ENCODE measurements at regions not wholly inside any gene's neighbourhood (a gene's known extent, or its start where the extent isn't known, plus 50 kb on each side); places are given as distances from the start of the nearest gene placed in this dataset.

- intact Hi-C loops (cut with DNase I; ENCODE audit: low total_unique reads), result no loop called here
- no peaks in the 10 kb centered on the region for H3K27me3 ChIP-seq
- WGBS, 5 donors, result 56 to 66% (median 61%) methylated on average over 6 of the region's 6 CpGs
- H3K36me3 ChIP-seq, result no peaks in the 10 kb centered on the region
- H3K27ac ChIP-seq, result no peak overlapping the region
- H3K4me1 ChIP-seq, result peaks cover 0 to 6% (median 2%) of the 10 kb centered on the region in 4 donors
- H3K4me3 ChIP-seq, result no peak overlapping the region
- no peaks in the 10 kb centered on the region for H3K9me3 ChIP-seq
- no peak for TF ChIP-seq CTCF (IDR thresholded peaks at IDR 0.05)
- TF ChIP-seq POLR2AphosphoS5 (IDR thresholded peaks at IDR 0.05), result no peak
- DNase-seq, result no peak
Measured at GRCh38 chr10:3399756-3400155, 227.2 kb upstream of the PITRM1 start.

GRCh38 chr10:3398825-3399646 is 226.5 kb upstream of the PITRM1 start:
- intact Hi-C loops (cut with DNase I; ENCODE audit: low total_unique reads), result no loop called here
- H3K27me3 ChIP-seq, result no peaks in the 10 kb centered on the region
- H3K4me3 ChIP-seq, result no peak overlapping the region
- H3K27ac ChIP-seq, result no peak overlapping the region
- peaks cover 0 to 6% (median 2%) of the 10 kb centered on the region in 4 donors for H3K4me1 ChIP-seq
- 85 to 90% (median 86%) methylated on average over 44 to 46 of the region's 46 CpGs for WGBS, 5 donors
- DNase-seq, result peak in 1 of 2 donors; percentile 70
- no peaks in the 10 kb centered on the region for H3K9me3 ChIP-seq
- H3K36me3 ChIP-seq, result no peaks in the 10 kb centered on the region
- no peak for TF ChIP-seq CTCF (IDR thresholded peaks at IDR 0.05)

- Histone ChIP-seq H3K27ac (no peak overlapping the region), H3K4me1 (peaks cover 0 to 6% (median 2%) of the 10 kb centered on the region in 4 donors), H3K9me3 (no peaks in the 10 kb centered on the region), H3K4me3 (no peak overlapping the region), H3K36me3 (no peaks in the 10 kb centered on the region), H3K27me3 (no peaks in the 10 kb centered on the region)
- TF ChIP-seq CTCF (IDR thresholded peaks at IDR 0.05), result no peak
- TF ChIP-seq POLR2AphosphoS5 (IDR thresholded peaks at IDR 0.05), result no peak
- TF ChIP-seq POLR2A (IDR thresholded peaks at IDR 0.05), result no peak
- no peak for TF ChIP-seq EP300 (IDR thresholded peaks at IDR 0.05)
- intact Hi-C loops (cut with DNase I; ENCODE audit: low total_unique reads), result no loop called here
- 88 to 94% (median 89%) methylated on average over 23 of the region's 23 CpGs for WGBS, 5 donors
- DNase-seq, result no peak
Measured at GRCh38 chr10:3397846-3398245, 225.3 kb upstream of the PITRM1 start.

- H3K27me3 ChIP-seq, result no peaks in the 10 kb centered on the region
- no peak overlapping the region for H3K4me3 ChIP-seq
- H3K27ac ChIP-seq, result no peak overlapping the region
- 72 to 85% (median 79%) methylated on average over 4 of the region's 4 CpGs for WGBS, 5 donors
- TF ChIP-seq POLR2A (IDR thresholded peaks at IDR 0.05) (no peak), POLR2AphosphoS5 (IDR thresholded peaks at IDR 0.05) (no peak), CTCF (IDR thresholded peaks at IDR 0.05) (no peak), EP300 (IDR thresholded peaks at IDR 0.05) (no peak)
- intact Hi-C loops (cut with DNase I; ENCODE audit: low total_unique reads), result no loop called here
- no peak for DNase-seq
- H3K4me1 ChIP-seq, result peaks cover 0 to 6% (median 2%) of the 10 kb centered on the region in 4 donors
- H3K36me3 ChIP-seq, result no peaks in the 10 kb centered on the region
- no peaks in the 10 kb centered on the region for H3K9me3 ChIP-seq
Measured at GRCh38 chr10:3397231-3397630, 224.6 kb upstream of the PITRM1 start.

Data from stomach (tissue), 8 donors.